Breast epithelium (tissue), 4 donors: ENCODE measurements at regions not wholly inside any gene's neighbourhood (a gene's known extent, or its start where the extent isn't known, plus 50 kb on each side); places are given as distances from the start of the nearest gene placed in this dataset.

Source experiments
- DNase-seq, 2 donors: peaks; one replicate each; pipeline ENCODE4 v3.0.0-alpha.2; 2019; ENCODE audit warnings: low spot score in 2 of 2
- H3K27ac ChIP-seq, 2 donors: fragments of 200-600 bp; sonication (generic) in 1 of 2; one replicate each; pipeline ENCODE4 v1.5.1; 2016 to 2019; ENCODE audit warnings: mild to moderate bottlenecking in 1 of 2
- H3K27me3 ChIP-seq, 2 donors: fragments of 200-600 bp; sonication (generic) in 1 of 2; one replicate each; pipeline versions ENCODE4 v1.5.1 to v1.6.0; 2017 to 2019; ENCODE audit warnings: control low read depth in 1 of 2, mild to moderate bottlenecking in 1 of 2
- H3K36me3 ChIP-seq: fragments of 200-600 bp; one replicate; pipeline ENCODE4 v1.5.1; 2019
- H3K4me1 ChIP-seq, 2 donors: fragments of 200-600 bp; sonication (generic); one replicate each; pipeline ENCODE4 v1.5.1; 2016 to 2019; ENCODE audit warnings: control low read depth in 1 of 2
- H3K4me3 ChIP-seq, 3 donors: fragments of 200-600 bp; sonication (generic); 1 replicate in 2 of 3; 2 replicates in 1 of 3; pipeline ENCODE4 v1.5.1; 2016 to 2019; ENCODE audit warnings: mild to moderate bottlenecking in 3 of 3, moderate library complexity in 2 of 3
- H3K9me3 ChIP-seq, 2 donors: fragments of 200-600 bp; sonication (generic) in 1 of 2; one replicate each; pipeline ENCODE4 v1.5.1; 2016 to 2019; ENCODE audit warnings: control low read depth in 1 of 2
- POLR2A ChIP-seq: fragments of 450-650 bp; IDR thresholded peaks from one replicate; pipeline ENCODE4 v1.6.1; 2016; ENCODE audit warnings: antibody characterized with exemption, mild to moderate bottlenecking, moderate library complexity
- POLR2AphosphoS5 ChIP-seq, 3 donors: sonication (generic); formaldehyde crosslinking; IDR thresholded peaks; one replicate each; pipeline ENCODE4 v1.6.1; 2017; ENCODE audit warnings: antibody characterized with exemption in 3 of 3
- intact Hi-C: fragments of 100-400 bp; cut with DNase I; formaldehyde crosslinking; loops from one replicate; pipeline ENCODE4 v1.15.1; 2023; ENCODE audit warnings: low total_unique reads
- TF ChIP-seq, protein P1 (sequence below), 3 donors: fragments of 450-650 bp; IDR thresholded peaks; one replicate each; pipeline ENCODE4 v1.5.1; 2016 to 2017; ENCODE audit warnings: antibody characterized with exemption in 3 of 3, mild to moderate bottlenecking in 3 of 3, moderate library complexity in 3 of 3

DNA sequence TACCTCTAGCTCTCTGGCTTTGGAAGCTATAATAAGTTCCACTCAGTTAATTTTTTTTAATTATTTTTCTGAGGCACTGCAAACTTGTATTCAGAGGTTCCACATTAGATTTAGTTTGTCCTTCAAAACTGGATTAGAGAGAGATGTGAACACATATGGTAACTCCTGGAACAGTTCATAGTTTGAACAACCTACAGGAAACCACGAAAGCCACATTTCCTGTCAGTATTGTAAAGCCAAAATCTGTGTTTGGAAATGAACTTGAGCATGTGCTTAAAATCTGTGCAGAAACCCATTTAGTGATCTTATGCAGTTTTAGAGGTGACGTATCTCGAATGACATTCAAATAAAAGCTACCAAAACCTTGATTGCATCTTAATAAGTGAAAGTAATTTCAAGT lies 1952.0 kb downstream of the OLFM4 start:
- Histone ChIP-seq H3K4me3 (no peak overlapping the region), H3K4me1 (no peaks in the 10 kb centered on the region), H3K36me3 (no peaks in the 10 kb centered on the region), H3K27me3 (no peaks in the 10 kb centered on the region), H3K9me3 (no peaks in the 10 kb centered on the region), H3K27ac (no peak overlapping the region)
- no peak for DNase-seq
- intact Hi-C loops: no loop called here
- no peak for TF ChIP-seq POLR2A
- no peak for TF ChIP-seq POLR2AphosphoS5 (IDR thresholded peaks at IDR 0.05)
- TF ChIP-seq, protein P1, sequence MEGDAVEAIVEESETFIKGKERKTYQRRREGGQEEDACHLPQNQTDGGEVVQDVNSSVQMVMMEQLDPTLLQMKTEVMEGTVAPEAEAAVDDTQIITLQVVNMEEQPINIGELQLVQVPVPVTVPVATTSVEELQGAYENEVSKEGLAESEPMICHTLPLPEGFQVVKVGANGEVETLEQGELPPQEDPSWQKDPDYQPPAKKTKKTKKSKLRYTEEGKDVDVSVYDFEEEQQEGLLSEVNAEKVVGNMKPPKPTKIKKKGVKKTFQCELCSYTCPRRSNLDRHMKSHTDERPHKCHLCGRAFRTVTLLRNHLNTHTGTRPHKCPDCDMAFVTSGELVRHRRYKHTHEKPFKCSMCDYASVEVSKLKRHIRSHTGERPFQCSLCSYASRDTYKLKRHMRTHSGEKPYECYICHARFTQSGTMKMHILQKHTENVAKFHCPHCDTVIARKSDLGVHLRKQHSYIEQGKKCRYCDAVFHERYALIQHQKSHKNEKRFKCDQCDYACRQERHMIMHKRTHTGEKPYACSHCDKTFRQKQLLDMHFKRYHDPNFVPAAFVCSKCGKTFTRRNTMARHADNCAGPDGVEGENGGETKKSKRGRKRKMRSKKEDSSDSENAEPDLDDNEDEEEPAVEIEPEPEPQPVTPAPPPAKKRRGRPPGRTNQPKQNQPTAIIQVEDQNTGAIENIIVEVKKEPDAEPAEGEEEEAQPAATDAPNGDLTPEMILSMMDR (IDR thresholded peaks at IDR 0.05): no peak

DNA sequence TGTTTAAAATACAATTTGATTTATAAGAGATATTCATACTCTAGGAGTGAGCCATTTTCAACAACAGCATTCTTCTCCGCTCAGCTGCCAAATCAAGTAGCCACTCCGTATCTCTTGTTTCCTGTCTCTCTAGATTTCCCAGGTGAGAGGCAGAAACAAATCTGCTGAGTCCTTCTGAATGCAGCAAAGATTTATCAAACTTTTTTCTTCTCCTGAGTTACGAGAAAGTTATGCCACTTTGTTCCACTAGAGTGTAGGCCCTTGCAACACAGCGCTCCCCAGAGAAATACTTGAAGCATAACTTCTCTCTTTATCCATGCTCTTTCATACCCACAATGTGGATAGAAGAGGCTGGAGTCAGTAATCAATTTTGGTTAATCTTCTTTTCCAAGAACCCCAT lies 1960.8 kb downstream of the OLFM4 start:
- H3K36me3 ChIP-seq: no peaks in the 10 kb centered on the region
- intact Hi-C loops: no loop called here
- no peaks in the 10 kb centered on the region for H3K4me1 ChIP-seq
- H3K27ac ChIP-seq: no peak overlapping the region
- H3K27me3 ChIP-seq: no peaks in the 10 kb centered on the region
- H3K9me3 ChIP-seq: no peaks in the 10 kb centered on the region
- TF ChIP-seq POLR2A (no peak), POLR2AphosphoS5 (IDR thresholded peaks at IDR 0.05) (no peak)
- TF ChIP-seq, protein P1 (IDR thresholded peaks at IDR 0.05): no peak
- no peak for DNase-seq
- H3K4me3 ChIP-seq: no peak overlapping the region

DNA sequence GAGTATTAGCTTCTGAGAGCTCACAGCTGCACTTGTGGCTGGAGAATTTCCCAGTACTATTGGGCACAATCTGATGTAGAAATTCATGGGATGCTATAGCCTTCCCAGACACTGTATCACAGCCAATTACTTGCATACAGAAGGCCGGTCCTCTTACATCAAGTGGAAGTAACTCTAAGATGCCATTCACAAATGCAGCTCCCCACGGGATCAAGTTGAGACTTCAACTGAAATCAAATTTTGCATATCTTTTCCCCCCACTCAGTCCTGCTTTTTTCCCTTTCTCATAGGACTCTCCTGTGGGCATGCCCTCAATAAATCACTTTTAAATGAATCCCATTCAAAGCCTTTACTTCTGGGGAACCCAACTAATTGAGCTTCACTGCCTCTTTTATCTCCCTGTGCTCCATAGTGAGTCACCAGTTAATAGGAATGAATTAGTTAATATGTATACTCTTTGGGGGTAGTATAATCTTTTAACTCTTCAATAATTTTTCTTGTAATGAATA lies 1970.8 kb downstream of the OLFM4 start:
- DNase-seq: no peak
- Histone ChIP-seq H3K4me3 (no peak overlapping the region), H3K4me1 (no peaks in the 10 kb centered on the region), H3K36me3 (no peaks in the 10 kb centered on the region), H3K27ac (no peak overlapping the region), H3K9me3 (no peaks in the 10 kb centered on the region), H3K27me3 (no peaks in the 10 kb centered on the region)
- TF ChIP-seq POLR2A (no peak), POLR2AphosphoS5 (IDR thresholded peaks at IDR 0.05) (no peak)
- TF ChIP-seq, protein P1 (IDR thresholded peaks at IDR 0.05): no peak
- intact Hi-C loops: no loop called here

DNA sequence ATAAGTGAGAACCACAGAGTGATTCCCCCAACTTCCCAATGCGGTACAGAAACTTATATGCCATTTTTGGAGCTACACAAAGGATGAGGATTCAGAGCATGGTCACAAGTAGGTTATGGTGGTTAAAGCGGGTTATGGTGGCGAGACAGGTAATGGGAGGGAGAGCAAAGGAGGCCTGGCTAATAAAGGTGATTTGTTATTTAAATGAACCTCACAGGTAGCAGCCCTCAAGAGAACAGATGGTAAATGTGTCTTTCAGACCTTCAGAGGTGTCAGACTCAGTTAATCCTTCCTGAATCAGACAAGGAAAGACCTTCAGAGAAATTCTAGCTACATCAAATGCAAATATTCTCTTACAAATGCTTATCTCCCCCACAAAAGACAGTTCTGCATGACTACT lies 1971.4 kb downstream of the OLFM4 start:
- H3K27ac ChIP-seq: no peak overlapping the region
- intact Hi-C loops: no loop called here
- H3K27me3 ChIP-seq: no peaks in the 10 kb centered on the region

GRCh38 chr13:55000844-55001243 lies 1972.2 kb downstream of the OLFM4 start:
- intact Hi-C loops: no loop called here
- no peaks in the 10 kb centered on the region for H3K27me3 ChIP-seq
- no peak for TF ChIP-seq POLR2A
- TF ChIP-seq POLR2AphosphoS5 (IDR thresholded peaks at IDR 0.05): no peak
- TF ChIP-seq, protein P1 (IDR thresholded peaks at IDR 0.05): no peak
- no peak overlapping the region for H3K27ac ChIP-seq
- no peak for DNase-seq
- H3K9me3 ChIP-seq: no peaks in the 10 kb centered on the region
- H3K4me3 ChIP-seq: no peak overlapping the region
- no peaks in the 10 kb centered on the region for H3K36me3 ChIP-seq
- H3K4me1 ChIP-seq: no peaks in the 10 kb centered on the region

More for the DNA sequence above, 1971.4 kb downstream of the OLFM4 start:
- Histone ChIP-seq H3K4me3 (no peak overlapping the region), H3K4me1 (no peaks in the 10 kb centered on the region), H3K36me3 (no peaks in the 10 kb centered on the region), H3K9me3 (no peaks in the 10 kb centered on the region)
- TF ChIP-seq, protein P1 (IDR thresholded peaks at IDR 0.05): no peak
- TF ChIP-seq POLR2AphosphoS5 (IDR thresholded peaks at IDR 0.05): no peak
- DNase-seq: no peak
